AG08395 (cell line): ENCODE measurements at regions not wholly inside any gene's neighbourhood (a gene's known extent, or its start where the extent isn't known, plus 50 kb on each side); places are given as distances from the start of the nearest gene placed in this dataset.

Source experiments
- DNase-seq: peaks from one replicate; pipeline ENCODE4 v3.0.0; 2012; ENCODE audit warnings: mixed read lengths, low spot score

DNA sequence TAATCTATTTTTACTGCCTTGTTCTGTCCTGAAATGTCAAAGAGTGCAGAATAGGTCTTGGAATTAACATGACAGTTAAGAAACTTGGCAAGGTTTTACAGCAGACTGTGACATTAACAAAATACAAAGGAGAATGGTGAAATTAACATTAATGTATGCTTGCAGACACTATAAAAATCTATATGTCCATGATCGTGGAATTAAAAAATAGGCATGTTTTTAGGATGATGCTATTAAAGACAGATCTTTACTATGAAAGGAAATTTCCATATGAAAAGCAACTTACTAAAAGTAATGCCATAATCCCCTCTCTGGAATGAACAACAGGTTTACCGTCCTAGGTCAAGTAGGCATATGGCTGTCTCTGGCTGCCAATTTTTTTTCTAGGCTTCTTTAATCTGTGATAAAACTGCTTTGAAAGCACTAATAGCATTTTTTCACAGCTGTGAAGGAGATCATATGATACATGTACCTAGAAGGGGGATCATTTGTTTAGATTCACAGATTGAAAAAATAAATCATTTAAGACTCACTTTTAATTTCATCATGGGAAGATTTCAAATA, 291.5 kb downstream of the ZNF536 start:
- no peak for DNase-seq

- DNase-seq, result peak; percentile 40
Measured at GRCh38 chr19:30662211-30662861, 290.2 kb downstream of the ZNF536 start.

- no peak for DNase-seq
Measured at GRCh38 chr19:30659638-30660037, 287.5 kb downstream of the ZNF536 start.

- no peak for DNase-seq
Measured at GRCh38 chr19:30656520-30657100, 284.4 kb downstream of the ZNF536 start.

DNA sequence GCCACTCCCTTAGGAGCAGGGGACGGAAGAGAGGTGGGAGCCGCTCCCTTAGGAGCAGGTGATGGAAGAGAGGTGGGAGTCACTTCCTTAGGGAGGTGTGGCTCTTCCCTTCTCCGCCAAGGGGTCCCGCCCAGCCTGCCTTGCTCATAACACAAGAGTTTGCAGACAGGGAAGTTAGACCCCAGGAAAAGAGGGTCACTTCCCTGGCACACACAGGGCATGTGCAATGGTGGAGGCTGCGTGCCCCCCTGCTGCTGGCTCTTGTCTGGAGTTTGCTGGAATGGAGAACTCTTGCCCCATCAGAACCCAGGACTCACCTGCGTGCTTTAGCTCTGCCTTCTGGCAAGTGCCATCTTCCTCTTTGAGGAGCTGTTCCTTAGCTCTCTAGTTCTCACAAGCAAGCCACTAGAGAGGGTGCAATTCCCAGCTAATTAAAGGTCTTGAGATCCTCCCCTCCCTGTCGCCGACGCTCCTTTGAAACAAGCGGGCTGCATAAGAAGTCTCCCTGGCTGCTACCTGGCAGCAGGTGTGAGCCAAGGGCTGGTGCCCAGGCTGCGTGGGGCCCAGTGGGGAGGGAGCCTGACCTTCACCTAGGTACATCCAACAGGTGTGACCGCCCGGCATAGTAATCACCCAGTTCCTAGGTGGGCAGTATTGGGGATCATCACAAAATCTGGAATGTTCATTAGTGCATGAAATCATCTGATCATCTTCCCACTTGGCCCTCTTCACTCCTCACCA, 281.6 kb downstream of the ZNF536 start:
- DNase-seq, result no peak

- DNase-seq, result no peak
Measured at GRCh38 chr19:30652751-30653150, 280.6 kb downstream of the ZNF536 start.

GRCh38 chr19:30651691-30652090, 279.5 kb downstream of the ZNF536 start:
- no peak for DNase-seq

GRCh38 chr19:30651066-30651465, 278.9 kb downstream of the ZNF536 start:
- no peak for DNase-seq

DNA sequence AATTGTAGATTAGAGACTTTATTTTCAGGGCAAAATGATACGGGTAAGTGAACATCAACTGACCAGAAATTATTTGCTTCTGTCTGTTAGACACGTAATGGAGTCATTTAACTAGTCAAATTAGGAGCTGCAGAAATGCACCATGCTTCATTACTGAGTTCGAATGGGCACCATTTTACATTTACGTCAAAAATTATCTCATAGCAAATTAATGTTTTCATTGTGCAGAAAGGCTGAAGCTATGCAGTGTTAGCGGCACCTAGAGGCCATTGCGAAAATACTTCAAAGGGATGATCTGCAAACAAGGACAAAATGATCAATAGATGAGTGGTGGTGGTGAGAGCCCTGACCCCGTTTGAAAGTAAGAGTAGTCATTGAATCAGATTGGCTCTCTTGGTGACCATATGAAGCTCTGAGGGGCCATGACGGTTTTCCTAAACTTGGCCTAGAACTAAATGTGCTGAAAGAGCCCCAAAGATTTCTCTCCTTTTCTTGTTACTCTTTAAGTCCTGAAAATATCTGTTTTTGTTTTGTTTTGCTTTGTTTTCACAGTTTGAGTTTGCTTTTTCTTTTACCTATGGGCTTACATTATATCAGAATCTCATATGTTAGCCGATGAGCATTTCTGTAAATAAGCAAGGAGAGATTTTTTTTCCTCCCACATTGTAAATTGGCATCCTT, 277.9 kb downstream of the ZNF536 start:
- peak; percentile 74 for DNase-seq

DNA sequence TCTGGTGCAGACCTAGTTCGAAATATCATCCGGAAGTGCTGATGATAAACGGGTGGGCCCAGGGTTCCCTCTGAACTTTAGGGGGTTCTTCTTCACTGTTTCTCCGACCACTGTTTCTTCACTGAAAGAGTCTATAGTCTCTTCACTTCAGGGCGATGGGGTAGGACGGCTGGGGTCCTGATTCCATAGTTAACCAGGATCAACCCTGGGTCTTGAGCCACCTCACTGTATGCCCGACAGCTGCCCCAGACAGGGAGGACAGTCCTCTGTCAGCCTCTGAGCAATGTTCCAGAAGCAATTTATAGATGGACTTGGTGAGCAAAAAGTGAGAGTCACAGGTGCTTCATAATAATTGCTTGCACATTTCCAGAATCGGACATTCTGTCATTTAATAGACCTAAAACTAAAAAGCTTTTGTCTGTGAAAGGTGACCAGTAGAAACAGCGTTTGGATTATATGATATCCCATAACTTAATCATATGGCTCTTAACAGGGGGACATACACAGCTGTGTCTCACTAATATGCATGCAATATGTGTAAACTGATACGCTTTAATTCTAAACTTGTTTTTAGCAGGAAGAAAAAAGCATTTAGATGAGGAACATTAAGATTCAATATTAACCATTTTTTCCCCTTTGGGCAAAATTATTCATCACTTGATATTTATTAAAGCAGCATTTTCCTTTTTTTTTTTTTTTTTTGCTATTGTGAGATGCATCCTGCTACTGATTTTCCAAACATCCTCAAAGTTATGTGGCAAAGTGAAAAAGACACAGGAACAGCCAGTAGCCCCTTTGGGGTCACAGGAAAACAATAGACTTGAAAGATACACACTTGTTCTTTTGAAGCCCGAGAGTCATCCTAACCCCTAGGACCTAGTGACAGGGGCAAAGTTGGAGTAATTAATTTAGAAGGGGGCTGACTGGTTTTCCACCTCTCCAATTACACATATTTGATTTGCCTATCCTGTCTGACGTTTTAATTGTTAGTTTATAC, 277.0 kb downstream of the ZNF536 start:
- no peak for DNase-seq

- peak; percentile 69 for DNase-seq
Measured at GRCh38 chr19:30647891-30648720, 275.9 kb downstream of the ZNF536 start.

DNA sequence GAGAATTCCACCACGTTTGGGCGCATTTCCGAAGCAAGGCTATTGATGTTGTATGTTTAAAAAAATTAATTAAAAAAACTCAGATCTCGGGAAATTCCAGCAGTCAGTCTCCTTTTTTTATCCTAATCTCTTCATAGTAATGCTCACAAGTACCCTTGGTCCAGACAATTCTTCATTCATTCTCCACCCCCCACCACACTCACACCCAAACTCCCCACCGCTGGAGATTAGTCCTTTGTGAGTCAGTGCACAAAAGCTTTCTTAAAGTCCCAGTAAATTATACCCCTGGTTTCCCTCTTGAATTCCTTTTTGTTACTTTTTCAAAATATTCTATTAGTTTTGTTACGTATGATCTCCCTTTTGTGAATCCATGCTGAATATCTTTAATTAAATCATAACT, 274.6 kb downstream of the ZNF536 start:
- no peak for DNase-seq

DNA sequence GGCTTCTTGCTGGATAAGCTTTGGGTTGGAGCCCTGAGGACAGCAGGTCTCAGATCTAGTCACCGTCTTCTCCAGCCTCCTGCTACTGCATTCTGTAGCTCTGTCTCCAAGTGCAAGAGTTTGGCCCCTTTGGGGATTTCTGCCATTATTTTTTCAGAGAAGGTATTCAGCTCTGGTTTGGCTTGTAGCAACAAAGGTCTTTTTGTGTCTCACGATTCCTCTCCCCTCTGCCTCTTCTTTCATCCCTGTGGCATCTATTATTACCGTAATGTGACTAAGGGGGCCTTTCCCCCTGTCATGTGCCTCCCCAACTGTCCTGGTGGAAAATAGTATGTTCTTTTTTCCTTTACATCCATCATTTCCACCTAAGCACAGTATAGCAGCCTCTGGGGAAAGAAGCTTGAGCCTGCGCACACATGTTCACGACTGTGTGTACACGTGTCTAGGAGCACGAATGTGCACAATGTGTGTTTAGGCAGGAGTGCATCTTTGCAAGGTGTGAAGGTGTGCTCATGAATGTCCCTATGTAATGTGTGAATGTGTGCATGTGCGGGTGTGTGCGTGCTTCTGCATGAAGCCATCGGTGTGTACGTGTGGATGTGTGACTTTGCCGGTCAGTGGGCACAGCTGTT, 273.9 kb downstream of the ZNF536 start:
- DNase-seq, result no peak

GRCh38 chr19:30640252-30640965, 268.2 kb downstream of the ZNF536 start:
- DNase-seq, result peak; percentile 53

GRCh38 chr19:30638889-30639288, 266.7 kb downstream of the ZNF536 start:
- no peak for DNase-seq

- DNase-seq, result no peak
Measured at GRCh38 chr19:30637926-30638325, 265.7 kb downstream of the ZNF536 start.

- DNase-seq, result no peak
Measured at GRCh38 chr19:30634996-30635975, 263.1 kb downstream of the ZNF536 start.
